Type B pancreatic cell (in vitro differentiated cells): ENCODE measurements at regions not wholly inside any gene's neighbourhood (a gene's known extent, or its start where the extent isn't known, plus 50 kb on each side); places are given as distances from the start of the nearest gene placed in this dataset.

Experiments used
- DNase-seq: peaks from one replicate; pipeline ENCODE4 v3.0.0; 2021; ENCODE audit warnings: mixed read lengths; ENCODE audit not compliant: unreplicated experiment; ENCODE audit errors: extremely low spot score
- H3K27ac Mint-ChIP-seq: 2 replicates; pipeline ENCODE4 v1.8.0; 2021; ENCODE audit warnings: mild to moderate bottlenecking, mixed read lengths
- H3K27me3 Mint-ChIP-seq: 2 replicates; pipeline ENCODE4 v1.8.0; 2021; ENCODE audit warnings: mixed read lengths
- H3K36me3 Mint-ChIP-seq: 2 replicates; pipeline ENCODE4 v1.8.0; 2021; ENCODE audit warnings: mixed read lengths
- H3K4me1 Mint-ChIP-seq: one replicate; pipeline ENCODE4 v1.8.0; 2021; ENCODE audit warnings: mixed read lengths; ENCODE audit not compliant: unreplicated experiment
- H3K4me3 Mint-ChIP-seq: 2 replicates; pipeline ENCODE4 v1.8.0; 2021; ENCODE audit warnings: mild to moderate bottlenecking, mixed read lengths
- H3K9me3 Mint-ChIP-seq: 2 replicates; pipeline ENCODE4 v1.8.0; 2021; ENCODE audit warnings: mixed read lengths
- TF ChIP-seq, protein P1 (sequence below): fragments of 200-600 bp; sonication (generic); conservative IDR thresholded peaks from 2 replicates; pipeline ENCODE4 v1.5.0; 2021; ENCODE audit warnings: antibody characterized with exemption, mild to moderate bottlenecking

- no peak overlapping the region for H3K27ac Mint-ChIP-seq
- H3K9me3 Mint-ChIP-seq, result peaks cover 7% of the 10 kb centered on the region
- H3K27me3 Mint-ChIP-seq, result no peaks in the 10 kb centered on the region
- no peaks in the 10 kb centered on the region for H3K4me1 Mint-ChIP-seq
- DNase-seq, result no peak
- TF ChIP-seq, protein P1, sequence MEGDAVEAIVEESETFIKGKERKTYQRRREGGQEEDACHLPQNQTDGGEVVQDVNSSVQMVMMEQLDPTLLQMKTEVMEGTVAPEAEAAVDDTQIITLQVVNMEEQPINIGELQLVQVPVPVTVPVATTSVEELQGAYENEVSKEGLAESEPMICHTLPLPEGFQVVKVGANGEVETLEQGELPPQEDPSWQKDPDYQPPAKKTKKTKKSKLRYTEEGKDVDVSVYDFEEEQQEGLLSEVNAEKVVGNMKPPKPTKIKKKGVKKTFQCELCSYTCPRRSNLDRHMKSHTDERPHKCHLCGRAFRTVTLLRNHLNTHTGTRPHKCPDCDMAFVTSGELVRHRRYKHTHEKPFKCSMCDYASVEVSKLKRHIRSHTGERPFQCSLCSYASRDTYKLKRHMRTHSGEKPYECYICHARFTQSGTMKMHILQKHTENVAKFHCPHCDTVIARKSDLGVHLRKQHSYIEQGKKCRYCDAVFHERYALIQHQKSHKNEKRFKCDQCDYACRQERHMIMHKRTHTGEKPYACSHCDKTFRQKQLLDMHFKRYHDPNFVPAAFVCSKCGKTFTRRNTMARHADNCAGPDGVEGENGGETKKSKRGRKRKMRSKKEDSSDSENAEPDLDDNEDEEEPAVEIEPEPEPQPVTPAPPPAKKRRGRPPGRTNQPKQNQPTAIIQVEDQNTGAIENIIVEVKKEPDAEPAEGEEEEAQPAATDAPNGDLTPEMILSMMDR, result no peak
- no peak overlapping the region for H3K4me3 Mint-ChIP-seq
- H3K36me3 Mint-ChIP-seq, result peaks cover 26% of the 10 kb centered on the region
These were observed 74.2 kb upstream of the TMEM168 start for GRCh38 chr7:112864380-112864779.

DNA sequence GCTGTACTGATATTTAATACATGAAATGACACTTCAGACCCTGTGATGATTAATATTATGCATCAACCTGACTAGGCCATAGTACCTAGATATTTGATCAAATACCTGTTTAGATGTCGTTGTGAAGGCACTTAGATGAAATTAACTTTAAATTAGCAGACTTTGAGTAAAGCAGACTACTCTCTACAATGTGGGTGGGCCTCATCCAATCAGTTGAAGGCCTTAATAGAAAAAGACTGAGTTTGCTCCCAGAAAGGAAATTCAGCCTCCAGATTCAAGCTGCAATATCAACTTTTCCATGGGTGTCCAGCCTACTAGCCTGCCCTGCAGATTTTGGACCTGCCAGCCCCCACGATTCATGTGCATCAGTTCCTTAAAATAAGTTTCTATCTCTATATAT, 68.6 kb upstream of the TMEM168 start:
- Mint-ChIP-seq H3K4me3 (no peak overlapping the region), H3K27me3 (no peaks in the 10 kb centered on the region), H3K9me3 (peaks cover 3% of the 10 kb centered on the region), H3K27ac (no peak overlapping the region), H3K36me3 (peaks cover 20% of the 10 kb centered on the region), H3K4me1 (no peaks in the 10 kb centered on the region)
- TF ChIP-seq, protein P1, result no peak
- no peak for DNase-seq

GRCh38 chr7:112855227-112855626, 65.0 kb upstream of the TMEM168 start:
- DNase-seq, result no peak
- Mint-ChIP-seq H3K36me3 (peaks cover 21% of the 10 kb centered on the region), H3K9me3 (peaks cover 4% of the 10 kb centered on the region), H3K4me1 (no peaks in the 10 kb centered on the region), H3K4me3 (no peak overlapping the region), H3K27ac (no peak overlapping the region), H3K27me3 (no peaks in the 10 kb centered on the region)
- TF ChIP-seq, protein P1, result no peak

- no peak overlapping the region for H3K4me3 Mint-ChIP-seq
- TF ChIP-seq, protein P1, result no peak
- no peaks in the 10 kb centered on the region for H3K4me1 Mint-ChIP-seq
- no peak overlapping the region for H3K27ac Mint-ChIP-seq
- peaks cover 4% of the 10 kb centered on the region for H3K9me3 Mint-ChIP-seq
- no peaks in the 10 kb centered on the region for H3K27me3 Mint-ChIP-seq
- peaks cover 22% of the 10 kb centered on the region for H3K36me3 Mint-ChIP-seq
- no peak for DNase-seq
These were observed 64.0 kb upstream of the TMEM168 start for GRCh38 chr7:112854169-112854568.

DNA sequence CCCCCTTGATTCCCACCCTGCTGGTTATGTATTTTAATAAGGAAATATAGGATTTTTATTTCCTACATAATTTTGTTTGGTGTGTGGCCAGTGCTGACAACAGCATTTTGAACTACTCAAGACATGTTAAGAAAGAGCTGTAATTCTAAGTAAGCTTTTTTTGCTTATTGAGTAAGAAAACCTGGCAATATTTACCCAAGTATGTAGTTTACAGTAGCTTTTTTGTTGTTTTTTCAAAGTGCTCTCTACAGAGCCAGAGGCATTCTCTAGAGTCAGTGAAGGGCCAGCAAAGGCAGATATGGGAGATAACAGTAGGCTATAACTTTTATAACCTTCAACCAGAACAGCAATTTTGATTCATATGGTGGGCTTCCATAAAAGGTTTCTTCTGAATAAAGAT, 63.2 kb upstream of the TMEM168 start:
- Mint-ChIP-seq H3K27me3 (no peaks in the 10 kb centered on the region), H3K4me3 (no peak overlapping the region), H3K36me3 (peaks cover 23% of the 10 kb centered on the region), H3K4me1 (no peaks in the 10 kb centered on the region), H3K9me3 (peaks cover 4% of the 10 kb centered on the region), H3K27ac (no peak overlapping the region)
- DNase-seq, result no peak
- TF ChIP-seq, protein P1, result no peak

DNA sequence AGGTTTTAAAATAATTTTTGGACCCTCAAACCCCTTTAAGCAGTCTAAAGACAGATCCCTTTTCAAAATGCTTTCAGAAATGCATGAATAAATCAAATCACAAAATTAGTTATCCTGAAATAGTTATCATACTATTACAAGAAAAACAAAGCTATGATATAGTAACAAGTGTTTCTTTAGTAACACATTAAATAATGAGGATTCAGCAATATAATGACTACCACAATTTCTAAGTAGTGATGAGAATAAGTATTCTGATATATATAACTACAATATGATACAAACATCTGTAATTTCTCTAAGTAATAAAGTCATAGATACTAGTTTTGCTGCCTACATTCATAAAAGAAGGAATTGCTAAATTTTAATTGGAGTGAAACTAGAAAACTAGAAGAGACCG, 53.0 kb upstream of the TMEM168 start:
- Mint-ChIP-seq H3K36me3 (peaks cover 20% of the 10 kb centered on the region), H3K9me3 (peaks cover 5% of the 10 kb centered on the region), H3K4me1 (peaks cover 6% of the 10 kb centered on the region), H3K4me3 (no peak overlapping the region), H3K27ac (no peak overlapping the region), H3K27me3 (no peaks in the 10 kb centered on the region)
- DNase-seq, result no peak
- TF ChIP-seq, protein P1, result no peak
